ENCODE measurements at regions not wholly inside any gene's neighbourhood (a gene's known extent, or its start where the extent isn't known, plus 50 kb on each side); places are given as distances from the start of the nearest gene placed in this dataset.

GRCh38 chr12:93001407-93001806 lies 72.3 kb upstream of the EEA1 start:
- no peaks in the 10 kb centered on the region for H3K9me3 Mint-ChIP-seq (ENCODE audit: unreplicated experiment)
- H3K4me1 ChIP-seq, result peaks cover 51% of the 10 kb centered on the region
- BruUV-seq (replicated peaks), result no TSS peak
- CTCF ChIA-PET, result no interaction called here
- POLR2A ChIA-PET, result no interaction called here
- peak overlapping the region; percentile 87 for H3K27ac Mint-ChIP-seq (ENCODE audit: unreplicated experiment)
- peaks cover 12% of the 10 kb centered on the region for H3K36me3 Mint-ChIP-seq (ENCODE audit: insufficient read depth, unreplicated experiment)
- H3K27me3 Mint-ChIP-seq (ENCODE audit: insufficient read depth, unreplicated experiment), result no peaks in the 10 kb centered on the region
- peaks cover 56% of the 10 kb centered on the region for H3K4me1 Mint-ChIP-seq (ENCODE audit: low read depth, unreplicated experiment)
- no peak for DNase-seq
- H3K36me3 ChIP-seq (ENCODE audit: control insufficient read depth, insufficient read depth, low read length), result no peaks in the 10 kb centered on the region
- no peaks in the 10 kb centered on the region for H3K27me3 ChIP-seq (replicated peaks; ENCODE audit: control insufficient read depth, insufficient read depth, low read length)
- H3K4me3 Mint-ChIP-seq (ENCODE audit: unreplicated experiment), result no peak overlapping the region
- no peak overlapping the region for H3K4me3 ChIP-seq (ENCODE audit: low read depth, low read length)
- intact Hi-C loops (cut with micrococcal nuclease; ENCODE audit: unreplicated experiment), result no loop called here
- H3K9me3 ChIP-seq, result no peaks in the 10 kb centered on the region
- no peak for TF ChIP-seq CTCF (IDR thresholded peaks at IDR 0.05; ENCODE audit: insufficient read depth in 1 of 2, low read depth in 1 of 2, low read length in 1 of 2, severe bottlenecking in 1 of 2, unreplicated experiment in 1 of 2)

- no peaks in the 10 kb centered on the region for H3K36me3 ChIP-seq (ENCODE audit: control insufficient read depth, insufficient read depth, low read length)
- Mint-ChIP-seq H3K36me3 (ENCODE audit: insufficient read depth, unreplicated experiment) (peaks cover 15% of the 10 kb centered on the region), H3K4me1 (ENCODE audit: low read depth, unreplicated experiment) (peaks cover 49% of the 10 kb centered on the region), H3K9me3 (ENCODE audit: unreplicated experiment) (no peaks in the 10 kb centered on the region), H3K4me3 (ENCODE audit: unreplicated experiment) (no peak overlapping the region), H3K27ac (ENCODE audit: unreplicated experiment) (peak overlapping the region; percentile 11), H3K27me3 (ENCODE audit: insufficient read depth, unreplicated experiment) (no peaks in the 10 kb centered on the region)
- no peak overlapping the region for H3K4me3 ChIP-seq (ENCODE audit: low read depth, low read length)
- intact Hi-C loops (cut with micrococcal nuclease; ENCODE audit: unreplicated experiment), result no loop called here
- CTCF ChIA-PET, result interaction anchor here (0.7 kb wide), 1 partner anchor 24 kb away, joined by 5 read pairs; no protein-coding TSS in a partner anchor
- H3K9me3 ChIP-seq, result no peaks in the 10 kb centered on the region
- no peak for TF ChIP-seq CTCF (IDR thresholded peaks at IDR 0.05; ENCODE audit: insufficient read depth in 1 of 2, low read depth in 1 of 2, low read length in 1 of 2, severe bottlenecking in 1 of 2, unreplicated experiment in 1 of 2)
- BruUV-seq (replicated peaks), result no TSS peak
- H3K4me1 ChIP-seq, result peaks cover 56% of the 10 kb centered on the region
- no peaks in the 10 kb centered on the region for H3K27me3 ChIP-seq (replicated peaks; ENCODE audit: control insufficient read depth, insufficient read depth, low read length)
- POLR2A ChIA-PET, result interaction anchor here (0.6 kb wide), 1 partner anchor 60 kb away, joined by 4 read pairs; no protein-coding TSS in a partner anchor
- no peak for DNase-seq
These were observed 73.4 kb upstream of the EEA1 start for GRCh38 chr12:93002293-93003054.

- TF ChIP-seq CTCF (IDR thresholded peaks at IDR 0.05; ENCODE audit: insufficient read depth in 1 of 2, low read depth in 1 of 2, low read length in 1 of 2, severe bottlenecking in 1 of 2, unreplicated experiment in 1 of 2), result no peak
- peaks cover 62% of the 10 kb centered on the region for H3K4me1 ChIP-seq
- POLR2A ChIA-PET, result no interaction called here
These were observed 74.6 kb upstream of the EEA1 start for GRCh38 chr12:93003531-93004239.

More at GRCh38 chr12:93003531-93004239, 74.6 kb upstream of the EEA1 start:
- Histone ChIP-seq H3K27me3 (replicated peaks; ENCODE audit: control insufficient read depth, insufficient read depth, low read length) (no peaks in the 10 kb centered on the region), H3K4me3 (ENCODE audit: low read depth, low read length) (no peak overlapping the region), H3K9me3 (no peaks in the 10 kb centered on the region), H3K36me3 (ENCODE audit: control insufficient read depth, insufficient read depth, low read length) (no peaks in the 10 kb centered on the region)
- BruUV-seq (replicated peaks), result no TSS peak
- Mint-ChIP-seq H3K4me1 (ENCODE audit: low read depth, unreplicated experiment) (peaks cover 55% of the 10 kb centered on the region), H3K27me3 (ENCODE audit: insufficient read depth, unreplicated experiment) (no peaks in the 10 kb centered on the region), H3K4me3 (ENCODE audit: unreplicated experiment) (no peak overlapping the region), H3K36me3 (ENCODE audit: insufficient read depth, unreplicated experiment) (peaks cover 25% of the 10 kb centered on the region), H3K9me3 (ENCODE audit: unreplicated experiment) (no peaks in the 10 kb centered on the region), H3K27ac (ENCODE audit: unreplicated experiment) (peak overlapping the region; percentile 94)
- CTCF ChIA-PET, result no interaction called here
- DNase-seq, result no peak
- intact Hi-C loops (cut with micrococcal nuclease; ENCODE audit: unreplicated experiment), result no loop called here

Measured in Caco-2 (cell line).